ENCODE measurements at regions not wholly inside any gene's neighbourhood (a gene's known extent, or its start where the extent isn't known, plus 50 kb on each side); places are given as distances from the start of the nearest gene placed in this dataset.

- DNase-seq (no peak), ATAC-seq (no peak)
- Histone ChIP-seq H3K27ac (no peak overlapping the region), H3K4me3 (no peak overlapping the region), H3K9me3 (no peaks in the 10 kb centered on the region), H3K36me3 (replicated peaks in 1 of 2; ENCODE audit: insufficient read depth in 1 of 2, low read depth in 2 of 2) (no peaks in the 10 kb centered on the region), H3K27me3 (no peaks in the 10 kb centered on the region), H3K4me1 (peaks cover 11% of the 10 kb centered on the region)
- 69 to 72% methylated on average over 8 to 13 of the region's 13 CpGs for WGBS, 2 donors
- intact Hi-C loops (cut with DNase I) = no loop called here
- no peak for TF ChIP-seq CTCF (IDR thresholded peaks at IDR 0.05)
- TF ChIP-seq POLR2A (IDR thresholded peaks at IDR 0.05) = no peak
Measured at GRCh38 chr6:168870982-168871381, 382.7 kb downstream of the THBS2 start.

GRCh38 chr6:168867247-168868102 lies 386.2 kb downstream of the THBS2 start:
- DNase-seq (no peak), ATAC-seq (no peak)
- TF ChIP-seq CTCF (IDR thresholded peaks at IDR 0.05) (no peak), POLR2A (IDR thresholded peaks at IDR 0.05) (no peak)
- 82 to 83% methylated on average over 12 to 23 of the region's 23 CpGs for WGBS, 2 donors
- Histone ChIP-seq H3K27ac (no peak overlapping the region), H3K27me3 (no peaks in the 10 kb centered on the region), H3K4me3 (no peak overlapping the region), H3K4me1 (peaks cover 11% of the 10 kb centered on the region), H3K36me3 (replicated peaks in 1 of 2; ENCODE audit: insufficient read depth in 1 of 2, low read depth in 2 of 2) (no peaks in the 10 kb centered on the region), H3K9me3 (no peaks in the 10 kb centered on the region)
- intact Hi-C loops (cut with DNase I) = no loop called here

GRCh38 chr6:168866534-168866933 lies 387.1 kb downstream of the THBS2 start:
- WGBS, 2 donors = 78 to 100% methylated on average over 1 to 5 of the region's 5 CpGs
- DNase-seq (no peak), ATAC-seq (no peak)
- no peak for TF ChIP-seq CTCF (IDR thresholded peaks at IDR 0.05)
- TF ChIP-seq POLR2A (IDR thresholded peaks at IDR 0.05) = no peak
- no peaks in the 10 kb centered on the region for H3K9me3 ChIP-seq
- no peak overlapping the region for H3K27ac ChIP-seq
- intact Hi-C loops (cut with DNase I) = no loop called here
- H3K4me1 ChIP-seq = peaks cover 5% of the 10 kb centered on the region
- H3K36me3 ChIP-seq (replicated peaks in 1 of 2; ENCODE audit: insufficient read depth in 1 of 2, low read depth in 2 of 2) = no peaks in the 10 kb centered on the region
- no peak overlapping the region for H3K4me3 ChIP-seq
- H3K27me3 ChIP-seq = no peaks in the 10 kb centered on the region

- DNase-seq (no peak), ATAC-seq (no peak)
- H3K36me3 ChIP-seq (replicated peaks in 1 of 2; ENCODE audit: insufficient read depth in 1 of 2, low read depth in 2 of 2) = no peaks in the 10 kb centered on the region
- intact Hi-C loops (cut with DNase I) = no loop called here
- TF ChIP-seq POLR2A (IDR thresholded peaks at IDR 0.05) = no peak
- no peak for TF ChIP-seq CTCF (IDR thresholded peaks at IDR 0.05)
- 53 to 68% methylated on average over 4 of the region's 4 CpGs for WGBS, 2 donors
- no peak overlapping the region for H3K4me3 ChIP-seq
- H3K4me1 ChIP-seq = no peaks in the 10 kb centered on the region
- no peak overlapping the region for H3K27ac ChIP-seq
- H3K27me3 ChIP-seq = no peaks in the 10 kb centered on the region
- no peaks in the 10 kb centered on the region for H3K9me3 ChIP-seq
Measured at GRCh38 chr6:168865522-168865921, 388.1 kb downstream of the THBS2 start.

Data from body of pancreas (tissue), 4 donors.